GM18868 (cell line): ENCODE measurements at regions not wholly inside any gene's neighbourhood (a gene's known extent, or its start where the extent isn't known, plus 50 kb on each side); places are given as distances from the start of the nearest gene placed in this dataset.
"Not testable (repeated sequence)": the region's sequence is repeated elsewhere in the genome, so short reads cannot be mapped to it uniquely, and the experiment has no call there.

ENCODE experiments used
- ATAC-seq: cut with Tn5 transposase; IDR thresholded peaks from one replicate; pipeline ENCODE4 v1.9.1; 2021; ENCODE audit warnings: mild to moderate bottlenecking, moderate library complexity; ENCODE audit not compliant: unreplicated experiment

DNA sequence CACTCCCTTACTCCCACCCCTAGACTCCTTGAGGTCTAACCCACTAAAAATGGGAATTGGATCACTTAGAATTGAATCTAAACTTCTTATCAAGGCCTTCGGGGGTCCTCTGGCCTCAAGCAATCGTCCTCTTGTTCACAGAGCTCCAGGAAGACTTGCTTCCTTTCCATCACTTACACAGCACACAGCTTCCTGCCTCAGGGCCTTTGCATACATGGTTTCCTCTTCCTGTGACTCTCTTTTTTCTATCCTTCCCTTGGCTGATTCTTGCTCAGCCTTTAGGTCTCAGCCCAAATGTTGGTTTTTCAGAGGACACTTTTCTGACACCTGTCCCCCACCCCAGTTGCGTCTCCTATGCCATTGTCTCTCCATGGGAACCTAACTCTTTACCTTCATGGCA is 50.0 kb upstream of the ALDH1B1 start:
- ATAC-seq, result no peak

DNA sequence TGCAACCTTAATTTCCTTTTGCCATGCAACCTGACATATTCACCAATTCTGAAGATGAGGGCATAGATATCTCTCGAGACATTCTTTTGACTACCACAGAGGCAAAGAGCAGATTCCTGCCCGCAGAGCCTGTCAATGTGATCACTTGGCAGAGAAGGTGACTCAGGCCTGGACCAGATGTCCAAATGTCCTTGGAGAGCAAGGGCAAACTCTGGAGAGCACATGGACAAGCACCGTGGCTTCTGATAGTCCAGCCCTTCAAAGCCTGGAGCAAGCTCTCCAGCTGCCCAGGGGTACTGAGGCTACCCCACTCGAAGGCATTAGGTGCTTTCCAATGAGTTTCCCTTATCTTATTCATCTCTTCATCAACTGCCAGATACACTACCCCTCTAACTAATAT is 50.4 kb upstream of the ALDH1B1 start:
- ATAC-seq, result no peak

- ATAC-seq, result no peak
Measured at GRCh38 chr9:38339496-38339895, 53.0 kb upstream of the ALDH1B1 start.

DNA sequence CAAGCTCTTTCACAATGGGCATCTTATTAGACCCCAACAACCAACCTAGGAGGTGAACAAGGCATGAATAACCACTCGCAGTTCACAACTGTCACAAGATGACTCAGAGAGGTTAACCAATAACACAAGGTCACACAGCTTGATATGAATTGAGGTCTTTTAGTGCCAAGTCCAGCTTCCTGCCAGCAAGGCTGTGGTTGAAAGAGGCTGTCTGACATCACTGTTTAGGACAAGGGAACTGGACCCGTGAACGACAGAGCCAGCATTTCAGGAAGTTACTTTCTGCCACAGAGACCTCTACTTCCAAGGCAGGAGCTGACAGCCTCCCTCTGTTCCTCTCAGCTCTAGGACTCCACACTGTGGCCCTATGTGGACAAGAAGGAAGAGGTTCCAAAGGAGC is 53.4 kb upstream of the ALDH1B1 start:
- ATAC-seq, result peak; percentile 63

GRCh38 chr9:38338342-38339018 is 54.0 kb upstream of the ALDH1B1 start:
- no peak for ATAC-seq

DNA sequence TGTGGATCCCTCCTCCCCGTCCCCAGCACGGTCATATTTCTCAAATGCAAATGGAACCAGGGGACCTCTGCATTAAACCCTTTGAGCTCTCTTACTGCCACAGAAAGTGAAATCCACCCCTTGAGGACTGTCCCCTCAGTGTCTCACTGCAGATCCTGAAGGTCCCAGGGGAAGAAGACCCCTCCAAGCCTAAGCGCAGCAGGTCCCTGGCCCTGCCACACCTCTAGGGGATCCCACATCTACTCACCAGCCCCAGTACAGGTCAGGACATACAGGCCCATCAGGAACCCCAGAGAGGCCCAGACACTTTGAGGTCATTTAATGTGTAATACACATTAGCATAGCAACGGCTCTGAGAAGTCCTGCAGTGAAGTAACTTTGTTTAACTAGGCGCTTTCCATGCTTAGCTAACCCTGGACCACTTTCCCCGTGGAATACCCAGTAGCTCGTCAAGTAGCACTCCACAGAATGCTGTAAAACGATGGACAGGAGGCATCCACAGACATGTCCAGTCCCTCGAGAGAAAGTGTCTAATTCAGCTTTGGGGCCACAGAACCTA is 54.7 kb upstream of the ALDH1B1 start:
- no peak for ATAC-seq

GRCh38 chr9:38337181-38337580 is 55.3 kb upstream of the ALDH1B1 start:
- ATAC-seq, result no peak

DNA sequence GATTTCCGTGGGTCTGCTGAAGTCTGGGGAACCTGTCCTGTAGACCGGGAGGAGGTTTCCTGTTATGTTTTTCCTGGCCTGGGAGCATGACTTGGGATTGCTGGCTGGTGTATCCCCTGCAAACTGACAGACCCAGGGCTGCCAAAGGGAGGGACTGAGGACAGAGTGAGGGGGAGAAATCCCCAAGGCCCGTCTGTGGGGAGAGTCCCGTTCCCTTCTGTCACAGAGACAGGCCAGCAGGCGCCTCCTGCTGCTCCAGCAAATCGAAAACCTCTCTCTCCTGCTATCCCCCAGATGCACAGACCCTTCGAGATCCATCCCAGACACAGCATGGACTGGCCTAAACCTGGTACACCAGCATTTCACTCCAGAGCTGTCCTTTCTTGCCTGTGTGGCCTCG is 56.2 kb upstream of the ALDH1B1 start:
- ATAC-seq, result no peak

GRCh38 chr9:38335686-38336085 is 56.8 kb upstream of the ALDH1B1 start:
- no peak for ATAC-seq

GRCh38 chr9:38334234-38334633 is 58.3 kb upstream of the ALDH1B1 start:
- no peak for ATAC-seq

DNA sequence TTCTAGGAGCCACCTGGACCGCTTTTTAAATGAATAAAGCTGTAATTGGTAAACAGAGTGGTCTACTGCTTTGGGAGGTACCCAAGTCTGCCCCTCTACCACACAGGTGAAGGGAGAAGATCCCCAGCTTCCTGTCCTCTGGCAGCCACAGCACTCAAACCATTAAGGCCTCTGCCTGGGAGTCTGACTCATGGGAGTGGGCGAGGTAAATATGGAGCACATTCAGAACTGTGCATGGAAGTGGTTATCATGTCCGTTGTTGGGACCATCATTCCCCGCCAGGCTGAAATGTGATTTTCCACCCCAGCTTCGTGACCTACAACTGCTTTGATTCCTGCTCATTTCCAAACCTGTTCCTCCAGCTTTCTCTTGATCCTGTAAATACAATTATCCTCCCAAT is 59.5 kb upstream of the ALDH1B1 start:
- no peak for ATAC-seq

- ATAC-seq, result no peak
Measured at GRCh38 chr9:38332625-38333024, 59.9 kb upstream of the ALDH1B1 start.

DNA sequence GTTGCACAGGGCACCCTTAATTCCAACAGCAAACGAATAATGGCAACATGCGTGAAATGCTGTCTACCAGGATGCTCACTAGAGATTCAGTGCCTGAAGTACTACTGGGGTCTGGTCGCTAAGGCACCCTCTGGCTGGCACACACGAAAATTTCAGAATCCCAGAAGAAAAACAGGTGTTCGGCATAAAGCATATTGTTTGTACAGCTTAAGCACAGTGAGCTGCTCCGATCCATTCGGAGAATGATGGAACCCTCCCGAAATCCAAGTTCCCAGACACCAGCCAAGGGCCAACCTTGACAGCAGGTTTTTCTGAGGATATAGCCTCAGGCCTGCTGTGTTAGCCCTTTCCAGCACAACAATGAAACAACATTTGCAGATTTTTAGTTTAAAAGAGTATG is 61.4 kb upstream of the ALDH1B1 start:
- no peak for ATAC-seq

DNA sequence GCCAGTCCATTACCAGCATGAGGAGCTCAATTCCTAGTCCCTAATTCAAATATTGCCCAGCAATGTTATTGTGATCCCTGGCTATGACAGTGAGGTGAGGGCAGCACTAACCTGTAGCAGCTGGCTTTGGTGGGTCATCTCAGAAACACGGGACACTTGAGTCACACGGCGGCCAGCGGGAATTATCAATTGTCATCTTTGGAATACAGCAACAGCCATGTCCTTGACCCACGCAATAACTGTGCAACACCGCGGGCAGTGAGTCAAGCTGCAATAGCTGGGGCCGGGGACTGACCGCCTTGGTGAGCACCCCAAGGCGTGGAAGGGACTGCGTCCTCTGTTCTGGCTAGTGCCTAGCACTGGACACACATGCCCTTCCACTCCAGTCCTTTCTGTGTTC is 62.5 kb upstream of the ALDH1B1 start:
- no peak for ATAC-seq

- ATAC-seq, result no peak
Measured at GRCh38 chr9:38328765-38329164, 63.7 kb upstream of the ALDH1B1 start.

DNA sequence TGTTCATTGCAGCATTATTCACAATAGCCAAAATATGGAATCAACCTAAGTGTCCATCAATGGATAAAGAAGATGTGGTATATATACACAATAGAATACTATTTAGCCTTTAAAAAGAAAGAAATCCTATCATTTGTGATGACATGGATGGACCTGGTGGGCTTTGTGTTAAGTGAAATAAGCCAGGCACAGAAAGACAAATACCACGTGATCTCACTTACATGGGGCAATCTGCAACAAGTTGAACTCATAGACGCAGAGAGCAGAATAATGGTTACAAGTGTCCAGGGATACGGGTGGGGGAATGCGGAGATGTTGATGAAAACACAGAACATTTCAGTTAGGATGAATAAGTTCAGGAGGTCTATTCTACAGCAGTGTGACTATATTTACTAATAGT is 66.4 kb upstream of the ALDH1B1 start:
- no peak for ATAC-seq

- ATAC-seq, result not testable (repeated sequence)
Measured at GRCh38 chr9:38324213-38324612, 68.3 kb upstream of the ALDH1B1 start.

DNA sequence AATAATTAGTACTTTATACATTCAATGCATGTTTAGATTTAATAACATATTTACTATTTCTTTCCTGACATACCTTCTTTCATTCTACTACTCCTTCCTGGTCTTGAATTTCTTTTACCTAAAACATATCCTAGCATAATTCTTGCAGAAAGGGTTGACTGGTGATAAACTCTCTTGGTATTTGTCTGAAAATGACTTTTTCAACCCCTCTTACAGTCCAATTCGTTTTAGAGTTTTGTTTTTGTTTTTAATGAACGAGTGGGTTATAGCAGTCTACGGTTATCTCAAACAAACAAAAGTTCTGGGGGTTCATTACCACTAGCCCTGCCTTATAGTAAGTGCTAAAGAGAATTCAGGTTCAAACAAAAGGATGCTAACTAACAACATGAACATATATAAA is 69.6 kb upstream of the ALDH1B1 start:
- ATAC-seq, result no peak

DNA sequence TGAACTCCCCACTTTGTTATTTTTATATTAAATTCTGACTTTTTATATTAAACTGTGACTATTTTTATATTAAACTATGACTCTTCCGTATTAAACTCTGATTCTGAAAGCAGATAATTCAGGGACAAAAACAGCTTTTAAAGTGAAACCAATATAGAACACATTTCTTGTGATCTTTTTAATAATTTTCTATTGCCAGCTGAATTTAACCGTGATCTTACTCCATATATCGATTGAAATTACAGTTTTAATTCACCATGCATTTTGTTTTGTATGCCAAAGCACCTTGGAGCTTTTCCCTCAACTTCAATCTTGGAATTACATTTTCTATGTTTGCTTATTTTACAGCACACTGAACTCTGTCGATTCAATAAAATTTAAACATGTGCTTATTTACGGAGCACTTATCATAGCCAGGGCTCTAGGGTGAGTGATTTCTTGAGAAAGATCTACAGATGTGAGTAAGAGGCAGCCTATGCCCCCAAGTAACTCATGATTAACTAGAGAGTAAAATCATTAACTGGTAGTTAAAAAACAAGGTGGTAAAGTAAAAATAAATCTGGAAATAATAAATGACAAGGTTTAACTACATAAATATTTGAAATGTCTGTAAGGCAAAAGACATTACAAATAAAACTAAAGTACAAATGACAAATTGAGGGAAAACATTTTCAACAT is 72.9 kb upstream of the ALDH1B1 start:
- ATAC-seq, result no peak

DNA sequence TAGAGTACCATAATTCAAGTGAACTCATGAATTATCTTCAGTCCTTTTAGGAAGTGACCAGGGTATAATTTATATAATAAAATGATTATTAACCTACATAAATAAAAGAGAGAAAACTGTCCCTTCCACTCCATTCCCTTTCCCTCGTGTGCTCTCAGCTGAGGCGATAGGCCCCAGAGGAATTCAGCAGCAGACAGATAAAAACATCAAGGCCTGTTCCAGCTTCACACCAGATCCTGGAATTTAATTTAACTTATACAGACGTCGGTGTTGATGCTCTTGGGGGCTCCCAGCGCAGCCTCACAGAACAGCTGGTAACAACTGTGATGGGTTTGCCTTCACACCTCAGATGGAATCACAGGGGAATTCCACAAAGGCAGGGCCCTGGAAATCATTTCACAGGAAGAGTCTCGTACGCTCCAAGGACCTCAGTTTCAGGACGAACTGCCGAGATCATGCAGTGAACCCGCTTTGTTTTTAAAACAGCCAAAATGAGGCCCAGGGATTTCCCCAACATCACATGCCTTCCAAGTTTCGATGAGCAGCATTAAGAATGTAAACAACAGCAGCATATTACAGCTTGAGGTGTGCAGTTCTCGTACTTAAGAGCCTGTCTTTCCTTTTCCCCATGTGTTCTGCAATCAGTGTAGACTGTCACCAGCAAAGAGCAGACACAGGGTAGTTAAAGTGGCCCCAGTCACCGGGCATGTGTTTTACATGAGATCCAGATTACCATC is 73.6 kb upstream of the ALDH1B1 start:
- ATAC-seq, result peak; percentile 96

DNA sequence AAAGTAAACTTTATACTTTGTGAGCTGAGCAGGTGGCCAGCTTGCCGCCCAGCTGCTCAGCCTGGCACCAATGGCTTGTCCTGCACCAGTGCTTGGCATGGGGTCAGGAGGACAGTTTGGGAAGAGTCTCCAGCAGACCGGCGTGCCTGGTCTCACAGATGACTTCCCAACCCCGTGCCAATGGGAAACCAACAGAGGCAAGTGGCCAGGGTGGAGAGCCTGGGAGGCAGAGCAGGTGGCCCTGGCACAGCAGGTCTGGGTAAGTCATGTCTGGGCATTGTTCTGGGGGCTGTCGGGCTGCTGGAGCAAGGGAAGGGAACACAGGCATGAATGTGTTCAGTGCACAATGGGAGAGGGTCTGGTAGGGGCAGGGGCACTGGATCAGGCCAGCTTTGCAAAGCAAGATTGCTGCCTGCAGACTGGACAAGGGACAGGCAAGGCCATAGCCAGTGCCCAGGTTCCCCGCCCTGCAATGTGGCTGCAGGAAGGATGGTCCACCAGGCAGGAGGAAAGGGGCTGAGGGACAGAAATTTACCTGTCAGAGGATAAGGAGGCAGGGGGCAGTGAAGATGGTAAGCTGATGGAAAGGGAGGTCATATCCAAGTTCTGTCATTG is 76.2 kb upstream of the ALDH1B1 start:
- ATAC-seq, result no peak
